ENCODE measurements at regions not wholly inside any gene's neighbourhood (a gene's known extent, or its start where the extent isn't known, plus 50 kb on each side); places are given as distances from the start of the nearest gene placed in this dataset.
"Not testable (repeated sequence)": the region's sequence is repeated elsewhere in the genome, so short reads cannot be mapped to it uniquely, and the experiment has no call there.

- no peak for DNase-seq
Observed at GRCh38 chr11:8772571-8773519, 90.3 kb downstream of the RPL27A start.

- DNase-seq = no peak
Observed at GRCh38 chr11:8773916-8774539, 91.4 kb downstream of the RPL27A start.

GRCh38 chr11:8774916-8775315 lies 92.3 kb downstream of the RPL27A start:
- DNase-seq = not testable (repeated sequence)

- DNase-seq = no peak
Observed at GRCh38 chr11:8775332-8775731, 92.7 kb downstream of the RPL27A start.

GRCh38 chr11:8775734-8776133 lies 93.1 kb downstream of the RPL27A start:
- no peak for DNase-seq

GRCh38 chr11:8776209-8776608 lies 93.6 kb downstream of the RPL27A start:
- DNase-seq = no peak

GRCh38 chr11:8777907-8778767 lies 95.5 kb downstream of the RPL27A start:
- DNase-seq = no peak

GRCh38 chr11:8779107-8779506 lies 96.5 kb downstream of the RPL27A start:
- no peak for DNase-seq

GRCh38 chr11:8779732-8780131 lies 97.1 kb downstream of the RPL27A start:
- no peak for DNase-seq

- DNase-seq = no peak
Observed at GRCh38 chr11:8784954-8785353, 102.4 kb downstream of the RPL27A start.

- DNase-seq = no peak
Observed at GRCh38 chr11:8785457-8785856, 102.9 kb downstream of the RPL27A start.

- no peak for DNase-seq
Observed at GRCh38 chr11:8785998-8786397, 103.4 kb downstream of the RPL27A start.

GRCh38 chr11:8786933-8787332 lies 104.3 kb downstream of the RPL27A start:
- no peak for DNase-seq

- no peak for DNase-seq
Observed at GRCh38 chr11:8787372-8787771, 104.8 kb downstream of the RPL27A start.

- DNase-seq = no peak
Observed at GRCh38 chr11:8788616-8789015, 106.0 kb downstream of the RPL27A start.

GRCh38 chr11:8789864-8790263 lies 107.3 kb downstream of the RPL27A start:
- DNase-seq = no peak

GRCh38 chr11:8790968-8791367 lies 108.4 kb downstream of the RPL27A start:
- DNase-seq = no peak

- no peak for DNase-seq
Observed at GRCh38 chr11:8792710-8793109, 110.1 kb downstream of the RPL27A start.

GRCh38 chr11:8793114-8793777 lies 110.7 kb downstream of the RPL27A start:
- no peak for DNase-seq

- no peak for DNase-seq
Observed at GRCh38 chr11:8794126-8794525, 111.5 kb downstream of the RPL27A start.

GRCh38 chr11:8794677-8795103 lies 112.1 kb downstream of the RPL27A start:
- no peak for DNase-seq

GRCh38 chr11:8796941-8797340 lies 114.0 kb upstream of the AKIP1 start:
- no peak for DNase-seq

- DNase-seq = no peak
Observed at GRCh38 chr11:8799273-8799672, 111.7 kb upstream of the AKIP1 start.
